K562 (cell line): ENCODE measurements at regions not wholly inside any gene's neighbourhood (a gene's known extent, or its start where the extent isn't known, plus 50 kb on each side); places are given as distances from the start of the nearest gene placed in this dataset.

Experiments
- ATAC-seq: fragments of 200-7000 bp; cut with Tn5 transposase; 3 replicates; pipeline ENCODE4 v1.9.1; 2020; ENCODE audit warnings: moderate library complexity
- BruUV-seq: library from RNA; stranded (reverse); fragments of 400-500 nt; replicated peaks from 2 replicates; lab custom pipeline; 2021; lab: Mats Ljungman, UMichigan
- CTCF ChIA-PET: fragments of 300-600 bp; formaldehyde crosslinking; extraction: SDS; loops from one replicate; lab custom pipeline; 2021; ENCODE audit warnings: low intra/inter-chr PET ratio; lab: Yijun Ruan, JAX
- POLR2A ChIA-PET: fragments of 300-600, 350-650 bp; sonication (Branson Sonifier 250); formaldehyde crosslinking; extraction: SDS; loops from one replicate; lab custom pipeline; 2021; ENCODE audit warnings: antibody characterized with exemption, inconsistent platforms; lab: Yijun Ruan, JAX
- DNase-seq, 4 experiments: peaks; one replicate each; pipeline versions ENCODE4 v3.0.0 to v3.0.0-alpha.2; 2011 to 2018; ENCODE audit warnings: low spot score in 3 of 4, mixed read lengths in 3 of 4; ENCODE audit errors: extremely low read depth in 1 of 4
- FAIRE-seq: peaks from 2 replicates; lab custom pipeline; 2011; peaks lifted over from hg19 to GRCh38; lab: Jason Lieb, UNC
- H2AFZ ChIP-seq: 2 replicates; pipeline ENCODE4 v1.6.0; 2011; ENCODE audit warnings: low read depth, low read length, control low read depth, inconsistent platforms
- H3K27ac ChIP-seq: fragments of 200-600 bp; 3 replicates; pipeline ENCODE4 v1.8.0; 2011; ENCODE audit warnings: low read depth, mild to moderate bottlenecking, control low read depth, inconsistent platforms, low read length, moderate library complexity, mixed read lengths; ENCODE audit errors: extremely low read depth
- H3K27me3 ChIP-seq, 2 experiments: fragments of 300-600 bp in 1 of 2; 2 replicates in 1 of 2; 3 replicates in 1 of 2; pipeline versions ENCODE4 v1.6.0 to v1.8.0; 2011; ENCODE audit warnings: inconsistent platforms in 2 of 2, low read length in 2 of 2, mild to moderate bottlenecking in 1 of 2, mixed read lengths in 1 of 2, moderate library complexity in 1 of 2; ENCODE audit not compliant: control insufficient read depth in 2 of 2, insufficient read depth in 2 of 2
- H3K36me3 ChIP-seq: fragments of 300-600 bp; 3 replicates; pipeline ENCODE4 v1.8.0; 2011; ENCODE audit warnings: mild to moderate bottlenecking, low read length, inconsistent platforms; ENCODE audit not compliant: control insufficient read depth, insufficient read depth
- H3K4me1 ChIP-seq, 2 experiments: fragments of 200-600 bp in 1 of 2; replicated peaks in 1 of 2; 2 replicates in 1 of 2; 3 replicates in 1 of 2; pipeline versions ENCODE4 v1.5.1 to v1.8.0; 2011; ENCODE audit warnings: inconsistent platforms in 2 of 2, low read length in 2 of 2, mild to moderate bottlenecking in 1 of 2, mixed read lengths in 1 of 2, moderate library complexity in 1 of 2; ENCODE audit not compliant: control insufficient read depth in 2 of 2, insufficient read depth in 2 of 2
- H3K4me2 ChIP-seq: 2 replicates; pipeline ENCODE4 v1.6.1; 2011; ENCODE audit warnings: low read length, control low read depth, inconsistent platforms, mixed read lengths; ENCODE audit not compliant: insufficient read depth
- H3K4me3 ChIP-seq: fragments of 200-600 bp; sonication (generic), shearing (Covaris generic); 2 replicates; pipeline ENCODE4 v1.5.1; 2016; ENCODE audit warnings: control low read depth, inconsistent platforms
- H3K79me2 ChIP-seq: fragments of 200-600 bp; 3 replicates; pipeline ENCODE4 v1.8.0; 2011; ENCODE audit warnings: low read length, inconsistent platforms; ENCODE audit not compliant: control insufficient read depth, insufficient read depth
- H3K9ac ChIP-seq, 2 experiments: 2 replicates each; pipeline versions ENCODE4 v1.6.0 to v1.6.1; 2011; ENCODE audit warnings: low read depth in 2 of 2, low read length in 2 of 2, control low read depth in 1 of 2, inconsistent platforms in 1 of 2, mild to moderate bottlenecking in 1 of 2, mixed read lengths in 1 of 2; ENCODE audit not compliant: insufficient read depth in 1 of 2
- H3K9me1 ChIP-seq: one replicate; pipeline ENCODE4 v1.6.0; 2011; ENCODE audit warnings: inconsistent platforms, mild to moderate bottlenecking, low read length, moderate library complexity; ENCODE audit not compliant: control insufficient read depth, insufficient read depth
- H3K9me3 ChIP-seq: replicated peaks from 2 replicates; pipeline ENCODE4 v1.5.1; 2011; ENCODE audit warnings: low read depth, low read length, inconsistent platforms; ENCODE audit not compliant: control insufficient read depth, insufficient read depth
- H4K20me1 ChIP-seq: replicated peaks from 2 replicates; pipeline ENCODE4 v1.6.1; 2011; ENCODE audit warnings: low read length, inconsistent platforms, mixed read lengths; ENCODE audit not compliant: control insufficient read depth, insufficient read depth
- CBFB ChIP-seq: sonication (generic); formaldehyde crosslinking; IDR thresholded peaks from 2 replicates; pipeline ENCODE4 v1.4.0; 2020; ENCODE audit warnings: mild to moderate bottlenecking, missing genetic modification reagents
- CREBBP ChIP-seq: IDR thresholded peaks from one replicate; pipeline ENCODE4 v1.6.1; 2012; ENCODE audit warnings: low read depth, mild to moderate bottlenecking, control low read depth, inconsistent platforms, low read length
- DPF2 ChIP-seq: fragments of 450-650 bp; IDR thresholded peaks from 2 replicates; pipeline ENCODE4 v1.6.1; 2016
- KDM2B ChIP-seq: fragments of 250-450 bp; sonication (Bioruptor Pico); IDR thresholded peaks from 2 replicates; pipeline ENCODE4 v1.8.0; 2021; ENCODE audit warnings: mild to moderate bottlenecking, moderate library complexity
- MLX ChIP-seq, 2 experiments: fragments of 450-650 bp in 1 of 2; sonication (generic) in 1 of 2; formaldehyde crosslinking; conservative IDR thresholded peaks; 2 replicates each; pipeline versions ENCODE4 v1.4.0 to v1.8.1; 2020 to 2022; ENCODE audit warnings: mild to moderate bottlenecking in 1 of 2, missing genetic modification reagents in 1 of 2
- NFIC ChIP-seq: fragments of 450-650 bp; IDR thresholded peaks from 2 replicates; pipeline ENCODE4 v1.6.1; 2017; ENCODE audit warnings: mild to moderate bottlenecking, inconsistent platforms
- RFX1 ChIP-seq: fragments of 450-650 bp; IDR thresholded peaks from 2 replicates; pipeline ENCODE4 v1.6.1; 2016; ENCODE audit warnings: mild to moderate bottlenecking, moderate library complexity
- ZFP30 ChIP-seq: fragments of 250-450 bp; sonication (Bioruptor Pico); IDR thresholded peaks from 2 replicates; pipeline ENCODE4 v1.8.0; 2022; ENCODE audit warnings: moderate library complexity, mild to moderate bottlenecking, inconsistent platforms, borderline replicate concordance
- ZNF584 ChIP-seq: fragments of 200-800 bp; sonication (Bioruptor generic); IDR thresholded peaks from 2 replicates; pipeline ENCODE4 v1.6.1; 2016; ENCODE audit warnings: low read depth, mild to moderate bottlenecking, missing genetic modification characterization, missing compliant biosample characterization
- in situ Hi-C: fragments of 300-500 bp; cut with MboI; formaldehyde crosslinking; loops from 4 replicates; pipeline ENCODE4 v1.15.0; 2018; ENCODE audit warnings: inconsistent platforms, mixed read lengths
- intact Hi-C: fragments of 100-400 bp; cut with micrococcal nuclease; formaldehyde crosslinking; loops from 2 replicates; pipeline ENCODE4 v1.14.2; 2022
- TF ChIP-seq, protein P1 (sequence below): fragments of 450-650 bp; IDR thresholded peaks from 2 replicates; pipeline ENCODE4 v1.6.1; 2014; ENCODE audit warnings: low read depth, mild to moderate bottlenecking, moderate library complexity, borderline replicate concordance

DNA sequence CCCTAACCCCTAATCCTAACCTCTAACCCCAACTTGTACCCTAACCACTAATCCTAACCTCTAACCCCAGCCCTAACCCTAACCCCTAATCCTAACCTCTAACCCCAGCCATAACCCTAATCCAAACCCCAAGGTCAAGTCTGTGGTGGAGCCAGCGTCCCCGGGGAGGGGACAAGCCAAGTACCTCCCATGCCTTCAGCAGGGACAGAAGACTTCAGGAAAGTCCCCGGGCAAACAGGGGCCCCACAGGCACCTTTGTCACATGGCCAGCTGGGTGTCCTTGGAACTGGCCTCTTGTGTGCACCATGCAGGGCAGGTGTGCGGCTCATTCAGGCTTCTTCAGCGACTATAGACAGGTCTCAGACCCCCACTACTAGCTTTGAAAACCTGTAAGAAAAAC is 555.8 kb downstream of the BRD1 start (continued):
- TF ChIP-seq KDM2B (CRISPR knock-in tag) (no peak), RFX1 (no peak), DPF2 (no peak), MLX (CRISPR knock-in tag; conservative IDR thresholded peaks at IDR 0.05) (no peak)

DNA sequence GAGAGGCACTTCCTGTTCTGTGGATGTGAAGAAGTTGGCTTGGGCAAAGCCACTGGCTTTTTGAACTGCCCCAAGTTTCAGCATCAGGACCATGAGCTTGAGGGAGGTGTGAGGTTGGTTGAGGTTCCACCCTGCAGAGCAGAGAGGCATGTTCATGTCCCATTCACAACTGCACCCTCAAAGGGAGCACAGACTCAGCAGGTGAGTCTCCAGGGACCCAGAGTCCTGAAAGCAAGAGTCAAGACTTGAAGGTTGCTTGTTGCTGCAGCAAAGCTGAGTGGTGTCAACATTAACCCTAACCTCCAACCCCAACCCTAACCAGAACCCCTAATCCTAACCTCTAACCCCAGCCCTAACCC is 556.3 kb downstream of the BRD1 start:
- in situ Hi-C loops, result no loop called here
- H3K27ac ChIP-seq, result no peak overlapping the region

More for the DNA sequence above, 556.3 kb downstream of the BRD1 start:
- Histone ChIP-seq H3K4me2 (no peak overlapping the region), H2AFZ (no peak overlapping the region), H3K9me1 (no peaks in the 10 kb centered on the region), H3K9ac (no peak overlapping the region), H3K36me3 (no peaks in the 10 kb centered on the region), H3K9me3 (no peaks in the 10 kb centered on the region), H3K27me3 (peaks cover 0 to 21% of the 10 kb centered on the region in 2 experiments; a peak in 1 of 5 replicates), H3K4me1 (no peaks in the 10 kb centered on the region), H3K4me3 (no peak overlapping the region), H4K20me1 (no peaks in the 10 kb centered on the region), H3K79me2 (no peaks in the 10 kb centered on the region)
- no peak for FAIRE-seq
- TF ChIP-seq NFIC (no peak), CBFB (CRISPR knock-in tag) (no peak), CREBBP (peak; percentile 44), ZNF584 (CRISPR knock-in tag) (no peak), ZFP30 (CRISPR knock-in tag) (no peak)
- TF ChIP-seq, protein P1, sequence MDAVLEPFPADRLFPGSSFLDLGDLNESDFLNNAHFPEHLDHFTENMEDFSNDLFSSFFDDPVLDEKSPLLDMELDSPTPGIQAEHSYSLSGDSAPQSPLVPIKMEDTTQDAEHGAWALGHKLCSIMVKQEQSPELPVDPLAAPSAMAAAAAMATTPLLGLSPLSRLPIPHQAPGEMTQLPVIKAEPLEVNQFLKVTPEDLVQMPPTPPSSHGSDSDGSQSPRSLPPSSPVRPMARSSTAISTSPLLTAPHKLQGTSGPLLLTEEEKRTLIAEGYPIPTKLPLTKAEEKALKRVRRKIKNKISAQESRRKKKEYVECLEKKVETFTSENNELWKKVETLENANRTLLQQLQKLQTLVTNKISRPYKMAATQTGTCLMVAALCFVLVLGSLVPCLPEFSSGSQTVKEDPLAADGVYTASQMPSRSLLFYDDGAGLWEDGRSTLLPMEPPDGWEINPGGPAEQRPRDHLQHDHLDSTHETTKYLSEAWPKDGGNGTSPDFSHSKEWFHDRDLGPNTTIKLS, result no peak
- CTCF ChIA-PET, result no interaction called here
- intact Hi-C loops, result no loop called here
- POLR2A ChIA-PET, result interaction anchor here (0.6 kb wide), 1 partner anchor 31 kb away, joined by 3 read pairs; no protein-coding TSS in a partner anchor
- ATAC-seq, result no peak
- BruUV-seq, result no TSS peak
- DNase-seq, result no peak
